Left renal cortex interstitium (tissue), 4 donors: ENCODE measurements at regions not wholly inside any gene's neighbourhood (a gene's known extent, or its start where the extent isn't known, plus 50 kb on each side); places are given as distances from the start of the nearest gene placed in this dataset.

ENCODE experiments used
- DNase-seq, 4 donors: peaks; one replicate each; pipeline ENCODE4 v3.0.0-alpha.2; 2013; ENCODE audit warnings: low read depth in 4 of 4, low spot score in 2 of 4, missing footprints in 1 of 4

DNA sequence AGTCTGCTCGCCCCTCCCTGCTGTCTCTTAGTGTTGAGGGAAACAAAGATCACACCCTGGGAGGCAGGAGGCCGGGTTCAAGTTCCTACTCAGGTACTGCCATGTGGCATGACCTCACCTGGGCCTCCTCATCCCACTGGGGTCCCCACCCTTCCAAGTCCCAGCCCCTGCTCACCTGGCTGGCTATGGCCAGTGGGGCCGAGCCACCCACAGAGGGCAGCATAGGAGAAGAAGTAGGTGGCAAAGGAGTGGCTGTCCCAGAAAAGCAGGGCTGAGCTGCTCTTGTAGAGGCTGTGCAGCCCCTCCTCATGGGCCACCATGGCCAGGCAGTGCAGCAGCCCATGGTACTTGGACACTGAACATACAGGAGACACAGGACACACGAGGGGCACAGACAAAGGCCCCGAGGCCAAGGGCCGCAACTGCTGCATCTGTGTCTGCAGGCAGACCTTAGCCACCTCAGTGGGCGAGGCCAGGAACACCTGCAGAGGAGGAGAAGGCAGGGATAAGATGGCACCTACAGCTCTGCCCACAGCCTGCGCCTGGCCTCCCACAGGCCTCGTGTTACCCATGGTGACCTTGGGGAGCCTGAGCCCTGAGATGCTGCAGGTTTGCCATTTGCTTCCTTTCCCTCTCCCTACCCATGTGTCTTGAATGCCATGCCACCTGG is 50.6 kb upstream of the MPEG1 start:
- DNase-seq, result no peak
